ENCODE measurements at regions not wholly inside any gene's neighbourhood (a gene's known extent, or its start where the extent isn't known, plus 50 kb on each side); places are given as distances from the start of the nearest gene placed in this dataset.

DNA sequence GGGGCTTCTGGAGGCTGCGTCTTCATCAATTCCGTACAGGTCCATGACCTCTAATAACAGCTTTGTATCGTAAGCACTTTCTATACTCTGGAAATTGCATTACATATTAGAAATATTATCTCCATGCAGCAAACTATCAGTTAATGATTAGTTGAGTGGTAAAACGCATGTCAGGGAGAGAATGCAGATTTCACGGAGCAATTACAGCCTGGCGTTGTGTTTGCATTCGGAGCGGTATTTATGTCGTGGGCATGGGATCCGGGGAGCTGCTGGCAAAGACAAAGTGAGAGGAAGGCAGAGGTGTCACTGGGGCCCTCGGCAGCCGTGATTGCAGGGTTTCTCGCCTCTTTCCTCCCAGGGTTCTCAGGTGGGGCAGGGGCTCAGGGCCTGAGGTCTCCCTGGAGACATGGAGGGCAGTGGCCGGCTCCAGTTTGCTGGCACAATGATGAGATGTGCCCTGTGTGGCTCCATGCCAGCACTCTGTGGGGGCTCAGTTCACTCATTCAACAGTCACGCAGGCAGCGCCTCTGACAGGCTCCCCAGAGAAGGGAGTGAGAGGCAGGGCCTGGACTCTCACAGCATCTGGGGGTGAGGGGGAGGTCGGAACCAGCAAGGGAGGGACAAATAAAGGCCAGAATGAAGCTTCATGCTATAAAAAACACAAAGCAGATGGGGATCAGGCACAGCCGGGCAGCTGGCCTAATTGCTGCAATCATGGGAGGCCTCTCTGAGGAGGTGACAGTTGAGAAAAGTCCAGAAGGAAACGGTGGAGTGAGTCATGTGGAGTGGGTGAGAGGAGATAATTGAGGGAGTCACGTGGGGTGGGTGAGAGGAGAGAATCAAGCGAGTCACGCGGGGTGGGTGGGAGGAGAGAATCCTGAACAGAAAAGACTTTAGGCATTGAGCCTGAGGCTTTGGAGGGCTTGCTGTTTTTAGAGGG lies 1002.7 kb downstream of the BRD1 start:
- Histone ChIP-seq H3K27ac (ENCODE audit: low read length in 2 of 2) (no peak overlapping the region), H4K20me1 (ENCODE audit: control insufficient read depth, insufficient read depth, low read length, poor library complexity, severe bottlenecking) (no peaks in the 10 kb centered on the region), H3K27me3 (replicated peaks in 1 of 4; ENCODE audit: control extremely low read depth in 1 of 4, control insufficient read depth in 3 of 4, insufficient read depth in 4 of 4, low read length in 3 of 4) (peaks cover 0 to 2% (median 0%) of the 10 kb centered on the region in 4 experiments), H3K36me3 (replicated peaks in 1 of 2; ENCODE audit: control extremely low read depth in 1 of 2, control insufficient read depth in 1 of 2, extremely low read depth in 1 of 2, insufficient read depth in 2 of 2, low read length in 1 of 2) (no peaks in the 10 kb centered on the region), H3K9ac (ENCODE audit: low read length) (no peak overlapping the region), H3K4me2 (replicated peaks; ENCODE audit: low read depth, low read length, poor library complexity, severe bottlenecking) (no peak overlapping the region), H2AFZ (ENCODE audit: insufficient read depth, low read depth, low read length, poor library complexity, severe bottlenecking) (no peak overlapping the region), H3K79me2 (ENCODE audit: control insufficient read depth, insufficient read depth, low read length) (no peaks in the 10 kb centered on the region), H3K9me3 (ENCODE audit: control extremely low read depth in 1 of 3, control insufficient read depth in 2 of 3, insufficient read depth in 1 of 3, low read length in 2 of 3) (peaks cover 0 to 25% (median 0%) of the 10 kb centered on the region in 3 donors), H3K4me1 (ENCODE audit: control insufficient read depth in 2 of 2, insufficient read depth in 2 of 2, low read length in 2 of 2) (no peaks in the 10 kb centered on the region), H3K4me3 (ENCODE audit: control extremely low read depth in 1 of 5, extremely low read depth in 1 of 5, insufficient read depth in 1 of 5, low read depth in 2 of 5, low read length in 4 of 5) (no peak overlapping the region)
- intact Hi-C loops (cut with micrococcal nuclease), result no loop called here
- no peak for ATAC-seq (ENCODE audit: low read depth)
- CTCF ChIA-PET, result no interaction called here
- WGBS (ENCODE audit: insufficient coverage), result 75% methylated on average over 22 of the region's 23 CpGs
- Mint-ChIP-seq H3K9me3 (ENCODE audit: insufficient read depth) (no peaks in the 10 kb centered on the region), H3K27ac (no peak overlapping the region), H3K27me3 (no peaks in the 10 kb centered on the region), H3K4me1 (no peaks in the 10 kb centered on the region), H3K4me3 (no peak overlapping the region)
- POLR2A ChIA-PET, result no interaction called here
- TF ChIP-seq, protein P1, sequence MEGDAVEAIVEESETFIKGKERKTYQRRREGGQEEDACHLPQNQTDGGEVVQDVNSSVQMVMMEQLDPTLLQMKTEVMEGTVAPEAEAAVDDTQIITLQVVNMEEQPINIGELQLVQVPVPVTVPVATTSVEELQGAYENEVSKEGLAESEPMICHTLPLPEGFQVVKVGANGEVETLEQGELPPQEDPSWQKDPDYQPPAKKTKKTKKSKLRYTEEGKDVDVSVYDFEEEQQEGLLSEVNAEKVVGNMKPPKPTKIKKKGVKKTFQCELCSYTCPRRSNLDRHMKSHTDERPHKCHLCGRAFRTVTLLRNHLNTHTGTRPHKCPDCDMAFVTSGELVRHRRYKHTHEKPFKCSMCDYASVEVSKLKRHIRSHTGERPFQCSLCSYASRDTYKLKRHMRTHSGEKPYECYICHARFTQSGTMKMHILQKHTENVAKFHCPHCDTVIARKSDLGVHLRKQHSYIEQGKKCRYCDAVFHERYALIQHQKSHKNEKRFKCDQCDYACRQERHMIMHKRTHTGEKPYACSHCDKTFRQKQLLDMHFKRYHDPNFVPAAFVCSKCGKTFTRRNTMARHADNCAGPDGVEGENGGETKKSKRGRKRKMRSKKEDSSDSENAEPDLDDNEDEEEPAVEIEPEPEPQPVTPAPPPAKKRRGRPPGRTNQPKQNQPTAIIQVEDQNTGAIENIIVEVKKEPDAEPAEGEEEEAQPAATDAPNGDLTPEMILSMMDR (IDR thresholded peaks at IDR 0.05), result no peak
- no peak for TF ChIP-seq EZH2 (IDR thresholded peaks at IDR 0.05; ENCODE audit: borderline replicate concordance, insufficient read depth, low read depth, low read length, poor library complexity, severe bottlenecking)
- no peak for DNase-seq

DNA sequence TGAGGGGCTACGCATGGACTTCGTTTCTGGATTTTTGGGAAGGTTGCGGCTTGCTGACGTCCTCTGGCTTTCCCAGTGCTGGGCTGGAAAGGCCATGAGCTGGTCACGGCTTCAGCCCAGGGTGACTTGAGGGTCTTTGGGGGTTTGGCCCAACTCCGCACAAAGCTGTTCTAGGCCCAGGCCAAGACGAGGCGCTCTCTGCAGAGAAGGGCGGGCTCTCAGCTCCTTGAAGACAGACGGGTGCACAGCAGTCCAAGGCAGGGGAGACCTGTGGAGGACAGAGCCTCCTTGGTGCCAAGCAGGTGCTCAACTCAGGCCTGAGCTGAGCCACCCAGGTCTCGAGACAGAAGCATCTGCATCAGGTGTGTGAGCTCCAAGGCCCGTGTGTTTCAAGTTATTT lies 1003.7 kb downstream of the BRD1 start:
- H4K20me1 ChIP-seq (ENCODE audit: control insufficient read depth, insufficient read depth, low read length, poor library complexity, severe bottlenecking), result no peaks in the 10 kb centered on the region
- no peak overlapping the region for H3K4me3 ChIP-seq (ENCODE audit: control extremely low read depth in 1 of 5, extremely low read depth in 1 of 5, insufficient read depth in 1 of 5, low read depth in 2 of 5, low read length in 4 of 5)
- ATAC-seq (ENCODE audit: low read depth) (no peak), DNase-seq (no peak)
- intact Hi-C loops (cut with micrococcal nuclease), result no loop called here
- no peak for TF ChIP-seq EZH2 (IDR thresholded peaks at IDR 0.05; ENCODE audit: borderline replicate concordance, insufficient read depth, low read depth, low read length, poor library complexity, severe bottlenecking)
- TF ChIP-seq, protein P1 (IDR thresholded peaks at IDR 0.05), result no peak
- H3K4me1 ChIP-seq (ENCODE audit: control insufficient read depth in 2 of 2, insufficient read depth in 2 of 2, low read length in 2 of 2), result no peaks in the 10 kb centered on the region
- H2AFZ ChIP-seq (ENCODE audit: insufficient read depth, low read depth, low read length, poor library complexity, severe bottlenecking), result no peak overlapping the region
- H3K27ac ChIP-seq (ENCODE audit: low read length in 2 of 2), result no peak overlapping the region
- H3K27me3 ChIP-seq (replicated peaks in 1 of 4; ENCODE audit: control extremely low read depth in 1 of 4, control insufficient read depth in 3 of 4, insufficient read depth in 4 of 4, low read length in 3 of 4), result no peaks in the 10 kb centered on the region
- H3K27ac Mint-ChIP-seq, result no peak overlapping the region
- H3K4me3 Mint-ChIP-seq, result no peak overlapping the region
- H3K9me3 Mint-ChIP-seq (ENCODE audit: insufficient read depth), result no peaks in the 10 kb centered on the region
- H3K27me3 Mint-ChIP-seq, result no peaks in the 10 kb centered on the region
- no peak overlapping the region for H3K4me2 ChIP-seq (replicated peaks; ENCODE audit: low read depth, low read length, poor library complexity, severe bottlenecking)
- WGBS (ENCODE audit: insufficient coverage), result 91% methylated on average over 12 of the region's 12 CpGs
- H3K9me3 ChIP-seq (ENCODE audit: control extremely low read depth in 1 of 3, control insufficient read depth in 2 of 3, insufficient read depth in 1 of 3, low read length in 2 of 3), result peaks cover 0 to 20% (median 0%) of the 10 kb centered on the region in 3 donors
- H3K4me1 Mint-ChIP-seq, result no peaks in the 10 kb centered on the region
- H3K9ac ChIP-seq (ENCODE audit: low read length), result no peak overlapping the region
- H3K36me3 ChIP-seq (replicated peaks in 1 of 2; ENCODE audit: control extremely low read depth in 1 of 2, control insufficient read depth in 1 of 2, extremely low read depth in 1 of 2, insufficient read depth in 2 of 2, low read length in 1 of 2), result no peaks in the 10 kb centered on the region
- POLR2A ChIA-PET, result no interaction called here
- CTCF ChIA-PET, result no interaction called here
- H3K79me2 ChIP-seq (ENCODE audit: control insufficient read depth, insufficient read depth, low read length), result no peaks in the 10 kb centered on the region
